Umbilical cord (tissue), 1 donor: ENCODE measurements at regions not wholly inside any gene's neighbourhood (a gene's known extent, or its start where the extent isn't known, plus 50 kb on each side); places are given as distances from the start of the nearest gene placed in this dataset.

Experiments
- DNase-seq: peaks from one replicate; pipeline ENCODE4 v3.0.0-alpha.2; 2015; ENCODE audit warnings: low spot score

- no peak for DNase-seq
Measured at GRCh38 chr7:142371586-142372377, 113.9 kb upstream of the PRSS58 start.

GRCh38 chr7:142365410-142365842 lies 107.6 kb upstream of the PRSS58 start:
- no peak for DNase-seq

DNA sequence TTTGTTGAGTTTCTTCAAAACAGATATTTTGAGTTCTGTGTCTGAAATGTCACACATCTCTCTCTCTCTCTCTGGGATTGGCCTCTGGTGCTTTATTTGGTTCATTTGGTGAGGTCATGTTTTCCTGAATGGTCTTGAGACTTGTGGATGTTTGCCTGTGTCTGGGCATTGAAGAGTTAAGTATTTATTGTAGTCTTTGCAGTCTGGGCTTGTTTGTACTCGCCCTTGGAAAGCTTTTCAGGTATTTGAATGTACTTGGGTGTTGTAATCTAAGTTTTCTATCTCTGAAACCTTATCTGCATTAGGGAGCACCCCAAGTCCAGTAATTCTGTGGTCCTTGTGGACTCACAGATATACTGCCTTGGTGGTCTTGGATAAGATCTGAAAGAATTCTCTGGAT lies 106.7 kb upstream of the PRSS58 start:
- DNase-seq = peak; percentile 23

DNA sequence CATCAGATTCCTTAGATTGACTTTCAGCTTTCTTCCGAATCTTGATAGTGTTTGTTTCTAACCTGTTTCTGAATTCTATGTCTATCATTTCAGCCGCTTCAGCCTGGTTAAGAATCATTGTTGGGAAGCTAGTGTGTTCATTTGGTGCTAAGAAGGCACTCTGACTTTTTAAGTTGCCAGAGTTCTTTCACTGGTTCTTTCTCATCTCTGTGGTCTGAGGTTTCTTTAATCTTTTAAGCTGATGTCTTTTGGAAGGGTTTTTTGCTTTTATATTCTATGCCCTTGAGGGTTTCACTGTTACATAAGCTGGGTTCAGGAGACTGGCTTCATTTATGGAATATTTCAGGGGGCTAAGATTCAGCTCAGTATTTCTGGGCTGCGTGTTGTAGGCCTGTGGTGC lies 104.5 kb upstream of the PRSS58 start:
- DNase-seq = no peak

DNA sequence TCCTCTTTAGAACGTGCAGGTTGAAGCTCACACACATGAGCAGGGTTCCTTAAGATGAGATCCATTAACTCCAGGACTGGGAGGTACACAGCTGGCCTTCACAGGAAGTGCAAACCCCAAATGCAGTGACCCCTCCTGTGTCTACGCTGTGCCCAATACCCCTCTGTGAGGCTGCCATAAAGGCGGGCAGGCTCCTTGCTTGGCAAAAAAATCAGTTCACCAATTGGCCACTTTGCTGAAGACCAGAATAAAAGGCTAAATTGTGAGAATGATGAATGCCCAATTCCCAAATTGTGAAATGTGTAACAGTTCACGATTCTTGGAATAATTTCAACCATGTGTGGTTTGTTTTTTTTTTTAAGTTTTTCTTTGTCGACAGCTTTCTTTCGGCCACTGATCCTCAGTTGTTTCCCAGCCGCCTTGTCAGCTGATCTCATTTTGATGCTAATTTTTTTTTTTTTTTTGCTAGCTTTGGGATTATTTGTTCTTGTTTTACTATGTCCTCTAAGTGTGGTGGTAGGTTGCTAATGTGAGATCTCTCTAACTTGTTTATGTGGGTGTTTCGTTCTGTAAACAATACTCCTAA lies 101.9 kb upstream of the PRSS58 start:
- no peak for DNase-seq

GRCh38 chr7:142357953-142358520 lies 100.2 kb upstream of the PRSS58 start:
- DNase-seq = peak; percentile 72

DNA sequence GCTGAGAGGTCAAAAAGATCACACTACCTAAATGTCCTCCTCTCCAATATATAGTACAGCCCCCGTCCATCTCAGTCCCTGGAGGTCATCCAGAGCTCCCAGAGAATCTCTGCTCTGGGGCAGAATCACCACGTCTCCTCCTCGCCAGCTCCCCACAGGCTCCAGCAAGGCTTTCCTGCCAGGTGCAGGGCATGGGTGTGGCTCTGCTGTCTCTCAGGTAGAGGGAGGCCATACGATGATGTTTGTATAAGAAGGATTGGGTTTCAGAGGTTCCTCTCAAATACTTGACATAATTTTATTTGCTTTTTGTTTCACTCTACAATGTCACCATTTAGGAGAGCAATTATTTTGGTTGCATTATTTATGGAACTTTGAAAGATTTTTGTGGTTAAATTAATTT lies 98.3 kb upstream of the PRSS58 start:
- no peak for DNase-seq

DNA sequence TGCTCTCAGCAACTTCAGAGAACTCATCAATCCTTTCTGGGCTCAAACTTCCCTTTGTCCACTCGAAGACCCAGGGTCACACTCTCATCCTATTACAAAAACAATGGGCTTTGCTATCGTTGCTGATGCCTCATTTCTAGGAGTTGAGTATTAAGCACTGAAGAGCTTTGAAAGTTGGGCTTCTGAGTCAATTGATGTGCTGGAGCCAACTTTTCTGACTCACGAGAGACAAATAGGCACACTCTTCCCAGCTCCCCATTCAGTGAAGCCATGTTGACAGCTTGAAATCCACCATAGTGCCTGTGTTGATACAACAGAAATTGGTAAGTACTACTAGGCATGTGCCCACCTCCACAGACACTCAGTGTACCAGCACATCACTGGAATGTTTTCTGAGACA lies 97.5 kb upstream of the PRSS58 start:
- DNase-seq = no peak

DNA sequence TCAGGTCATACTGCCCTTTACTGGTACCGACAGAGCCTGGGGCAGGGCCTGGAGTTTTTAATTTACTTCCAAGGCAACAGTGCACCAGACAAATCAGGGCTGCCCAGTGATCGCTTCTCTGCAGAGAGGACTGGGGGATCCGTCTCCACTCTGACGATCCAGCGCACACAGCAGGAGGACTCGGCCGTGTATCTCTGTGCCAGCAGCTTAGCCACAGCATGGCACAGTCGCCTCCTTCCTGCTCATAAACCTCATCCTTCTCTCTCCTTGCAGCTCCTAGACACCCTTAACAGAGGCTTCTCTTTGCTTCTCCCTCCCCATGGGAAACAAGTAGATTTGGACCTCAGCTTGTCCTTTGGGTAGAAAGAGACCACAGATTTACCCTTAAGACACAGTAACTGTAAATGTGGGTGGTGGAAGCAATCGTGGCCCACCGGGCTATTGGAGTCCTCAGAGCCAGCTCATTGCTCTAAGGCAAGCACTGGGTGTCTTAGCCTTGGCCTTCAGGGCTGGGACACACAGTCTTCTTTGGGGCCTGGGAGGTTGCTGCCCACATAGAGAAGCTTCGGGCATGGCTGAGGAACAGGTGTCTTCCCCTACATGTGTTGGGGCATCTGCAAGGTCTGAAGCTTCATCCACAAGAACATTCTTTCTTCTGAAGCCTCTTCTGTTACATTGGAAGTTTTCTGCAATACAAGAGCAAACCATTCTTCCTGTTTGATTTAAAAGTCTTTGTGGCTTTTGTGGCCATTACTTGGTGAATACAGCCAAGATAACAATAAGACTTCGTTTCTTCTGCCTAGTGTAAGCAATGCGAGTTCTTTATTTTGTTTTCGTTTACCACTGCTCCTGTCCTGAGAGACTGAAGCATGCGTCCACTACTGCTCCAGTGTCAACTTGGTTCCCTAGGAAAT lies 95.5 kb upstream of the PRSS58 start:
- DNase-seq = no peak

GRCh38 chr7:142352543-142352942 lies 94.7 kb upstream of the PRSS58 start:
- no peak for DNase-seq

- no peak for DNase-seq
Measured at GRCh38 chr7:142351145-142351544, 93.3 kb upstream of the PRSS58 start.

DNA sequence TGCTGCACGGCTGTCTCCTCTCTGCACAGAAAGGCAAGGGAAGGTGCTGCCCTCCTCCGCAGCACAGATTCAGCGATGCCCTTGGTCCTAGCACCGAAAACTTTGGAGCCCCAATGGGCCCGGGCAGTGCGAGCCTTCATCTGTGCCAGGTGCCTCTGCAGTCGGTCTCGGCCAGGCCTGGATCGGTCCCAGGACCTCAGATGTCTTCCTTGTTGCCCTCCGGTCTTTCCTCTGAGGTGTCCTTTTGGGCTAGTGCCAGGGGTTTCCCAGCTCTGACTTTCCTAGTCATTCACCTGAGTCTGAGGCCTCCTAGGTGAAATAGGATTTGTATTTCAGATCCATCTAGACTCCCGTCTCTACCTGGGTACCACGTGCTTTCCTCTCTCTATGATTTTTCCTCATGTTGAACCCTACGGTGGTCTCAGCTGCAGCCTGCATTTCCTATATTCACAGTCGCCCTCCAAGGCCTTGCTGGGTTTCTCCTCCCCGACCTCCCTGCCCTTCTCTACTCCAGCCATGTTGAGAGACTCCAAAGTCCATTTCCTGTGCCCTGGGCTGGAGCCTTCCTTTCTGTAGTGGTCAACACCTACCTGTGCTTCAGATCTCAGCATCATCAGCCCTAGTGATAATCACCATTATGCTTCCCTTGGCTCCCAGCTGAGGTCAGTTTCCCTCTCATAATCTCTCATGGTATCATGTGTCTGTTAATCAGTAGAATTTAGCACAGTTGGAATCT lies 92.0 kb upstream of the PRSS58 start:
- DNase-seq = no peak

DNA sequence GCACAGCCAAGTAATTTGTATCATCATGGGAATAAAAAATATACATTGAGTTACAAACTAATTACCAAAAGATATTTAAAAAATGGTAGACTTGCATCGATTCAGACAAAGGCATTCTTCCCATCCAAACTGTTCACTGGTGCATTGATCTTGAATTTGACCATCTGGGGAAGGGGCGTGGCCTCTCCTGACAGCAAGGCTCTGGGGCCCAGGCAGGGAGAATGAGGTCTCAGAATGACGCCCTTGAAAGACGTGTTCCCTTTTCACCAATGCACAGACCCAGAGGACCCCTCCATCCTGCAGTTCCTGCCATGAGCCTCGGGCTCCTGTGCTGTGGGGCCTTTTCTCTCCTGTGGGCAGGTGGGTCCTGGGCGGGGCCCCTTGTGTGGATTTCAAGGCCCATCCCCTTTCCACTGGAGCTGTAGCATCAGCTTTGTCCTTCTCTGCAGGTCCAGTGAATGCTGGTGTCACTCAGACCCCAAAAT lies 91.1 kb upstream of the PRSS58 start:
- DNase-seq = no peak

DNA sequence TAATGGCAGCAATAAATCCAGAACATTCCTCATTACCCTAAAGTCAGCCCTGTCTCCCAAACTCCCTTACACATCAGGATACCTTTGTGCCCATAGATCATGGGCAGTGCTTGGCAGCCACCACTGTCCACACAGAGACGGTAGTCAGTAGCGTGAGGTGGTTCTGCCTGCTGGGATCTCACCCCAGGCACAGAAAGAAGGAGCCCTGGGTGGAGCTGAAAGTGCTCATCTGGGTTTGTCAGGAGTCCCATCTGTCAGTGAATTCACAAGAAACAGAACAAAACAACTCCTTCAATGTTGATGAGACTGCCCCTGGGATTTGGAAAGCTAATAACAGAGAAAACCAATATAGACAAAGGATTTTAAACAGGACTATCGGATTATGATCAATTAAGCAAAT lies 90.2 kb upstream of the PRSS58 start:
- no peak for DNase-seq

DNA sequence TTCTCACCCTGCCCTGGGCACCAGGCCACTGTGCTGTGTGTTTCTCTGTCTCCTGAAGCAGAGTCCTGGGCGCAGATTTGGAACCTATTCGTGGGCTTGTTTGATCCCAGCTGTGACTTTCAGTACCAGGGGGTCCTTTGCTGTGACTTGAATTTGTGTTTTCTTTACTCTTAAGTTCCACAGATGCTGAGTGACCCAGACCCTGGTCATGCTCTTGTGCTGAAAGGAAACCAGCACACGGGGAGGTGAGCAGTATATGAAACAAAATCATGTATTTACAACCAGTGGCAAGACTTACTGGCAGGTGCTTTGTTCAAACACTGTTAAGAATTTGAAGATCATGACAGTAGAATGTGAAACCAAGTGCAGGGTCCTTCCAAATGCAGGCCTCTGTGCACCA lies 89.2 kb upstream of the PRSS58 start:
- no peak for DNase-seq

DNA sequence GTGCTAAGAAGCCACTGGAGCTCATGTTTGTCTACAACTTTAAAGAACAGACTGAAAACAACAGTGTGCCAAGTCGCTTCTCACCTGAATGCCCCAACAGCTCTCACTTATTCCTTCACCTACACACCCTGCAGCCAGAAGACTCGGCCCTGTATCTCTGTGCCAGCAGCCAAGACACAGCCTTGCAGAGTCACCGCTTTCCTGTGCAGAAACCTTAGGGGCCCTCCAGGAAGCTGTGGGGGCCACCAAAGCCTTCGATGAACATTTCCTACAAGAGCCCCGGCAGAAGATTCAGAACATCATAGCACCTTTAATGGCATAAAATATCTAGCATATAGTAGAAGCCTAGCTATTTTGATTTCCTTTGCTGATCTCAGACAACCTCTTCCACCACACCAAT lies 88.0 kb upstream of the PRSS58 start:
- DNase-seq = no peak

DNA sequence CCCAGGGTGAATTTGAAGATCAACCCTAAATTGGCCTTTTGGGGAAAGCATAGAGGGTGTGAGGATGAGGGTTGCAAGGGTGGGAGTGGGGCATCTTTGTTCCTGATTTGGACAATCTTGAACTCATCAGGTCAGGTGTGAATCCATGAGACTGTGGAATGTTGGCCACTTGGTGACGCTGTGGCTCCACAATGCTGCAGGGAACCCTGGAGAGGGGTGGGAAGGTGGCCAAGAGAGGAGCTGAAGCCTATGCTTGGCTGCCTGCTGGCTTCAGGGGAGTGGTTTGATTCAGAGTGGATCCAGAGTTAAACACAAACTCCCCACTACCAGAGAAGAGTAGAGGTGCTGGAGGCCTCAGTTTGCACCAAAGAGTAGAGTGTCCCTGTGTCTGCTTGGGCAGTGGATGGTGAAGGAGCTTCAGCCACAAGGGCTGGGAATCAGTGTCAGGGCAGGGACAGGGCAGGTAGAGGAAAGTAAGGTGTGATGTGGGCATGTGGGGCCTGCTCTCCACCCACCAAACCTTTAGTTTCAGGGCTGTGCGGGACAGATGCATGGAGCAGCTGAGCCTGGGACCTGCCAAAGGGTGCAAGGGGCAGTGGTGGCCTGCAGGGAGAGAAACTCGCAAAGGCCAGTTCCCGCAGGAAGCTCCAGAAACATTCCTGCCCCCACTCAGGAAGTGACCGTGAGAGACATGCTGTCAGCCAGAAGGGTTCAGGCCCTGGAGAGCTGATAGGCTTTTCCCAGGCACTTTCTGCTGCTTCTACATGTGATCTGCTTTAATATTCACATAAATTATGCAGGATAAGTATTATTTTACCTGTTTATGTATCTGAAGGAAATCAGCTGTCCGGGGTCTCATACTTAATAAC lies 81.0 kb upstream of the PRSS58 start:
- DNase-seq = no peak

- no peak for DNase-seq
Measured at GRCh38 chr7:142337054-142338001, 79.5 kb upstream of the PRSS58 start.

DNA sequence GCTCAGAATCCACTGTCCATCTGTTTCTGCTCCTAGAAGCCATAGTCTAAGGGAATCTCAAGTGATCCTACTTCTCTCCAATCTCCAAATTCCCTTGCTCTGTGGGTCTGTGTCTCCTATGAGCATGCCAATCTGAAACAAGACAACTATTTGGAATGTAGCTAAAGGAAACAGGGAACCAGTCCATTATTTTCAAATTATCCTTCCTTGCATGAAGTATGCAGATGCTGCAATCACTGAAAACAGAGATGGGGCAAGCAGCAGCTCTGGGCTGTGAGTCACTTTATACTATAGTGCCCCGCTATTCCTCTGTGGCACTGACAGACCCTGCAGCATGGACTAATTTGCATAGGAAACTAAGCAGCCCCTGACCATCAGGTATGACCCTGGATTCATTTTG lies 76.9 kb upstream of the PRSS58 start:
- DNase-seq = no peak
